Sigmoid colon (tissue), 3 donors: ENCODE measurements at regions not wholly inside any gene's neighbourhood (a gene's known extent, or its start where the extent isn't known, plus 50 kb on each side); places are given as distances from the start of the nearest gene placed in this dataset.

Experiments
- POLR2A ChIP-seq, 2 donors: fragments of 450-650 bp; IDR thresholded peaks; one replicate each; pipeline ENCODE4 v1.6.1; 2016; ENCODE audit warnings: antibody characterized with exemption in 2 of 2, mild to moderate bottlenecking in 2 of 2, moderate library complexity in 2 of 2
- TF ChIP-seq, protein P1 (sequence below), 4 experiments: fragments of 450-650 bp in 3 of 4; fragments of 200-600 bp in 1 of 4; IDR thresholded peaks; one replicate each; pipeline ENCODE4 v1.5.1; 2016 to 2019; ENCODE audit warnings: antibody characterized with exemption in 4 of 4, mild to moderate bottlenecking in 3 of 4, moderate library complexity in 2 of 4

DNA sequence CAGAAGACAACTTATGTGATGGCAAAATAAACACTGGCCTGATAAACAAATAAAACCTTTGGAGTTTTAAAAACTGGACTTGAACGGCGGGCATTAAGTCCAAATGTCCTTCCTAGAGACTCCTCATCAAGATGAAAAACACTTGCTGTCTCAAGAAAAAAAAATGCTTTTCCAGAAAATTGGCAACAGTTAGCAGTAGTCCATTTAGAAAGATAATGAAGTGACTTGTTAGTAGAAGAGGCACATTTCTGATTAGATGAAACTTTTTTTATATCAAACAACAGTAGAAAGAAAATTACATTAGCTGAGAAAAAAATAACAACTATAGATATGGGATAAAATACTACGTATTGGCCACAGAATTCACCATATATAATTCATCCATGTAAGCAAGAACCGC is 1750.7 kb upstream of the PCDH20 start:
- no peak for TF ChIP-seq POLR2A (IDR thresholded peaks at IDR 0.05)
- TF ChIP-seq, protein P1, sequence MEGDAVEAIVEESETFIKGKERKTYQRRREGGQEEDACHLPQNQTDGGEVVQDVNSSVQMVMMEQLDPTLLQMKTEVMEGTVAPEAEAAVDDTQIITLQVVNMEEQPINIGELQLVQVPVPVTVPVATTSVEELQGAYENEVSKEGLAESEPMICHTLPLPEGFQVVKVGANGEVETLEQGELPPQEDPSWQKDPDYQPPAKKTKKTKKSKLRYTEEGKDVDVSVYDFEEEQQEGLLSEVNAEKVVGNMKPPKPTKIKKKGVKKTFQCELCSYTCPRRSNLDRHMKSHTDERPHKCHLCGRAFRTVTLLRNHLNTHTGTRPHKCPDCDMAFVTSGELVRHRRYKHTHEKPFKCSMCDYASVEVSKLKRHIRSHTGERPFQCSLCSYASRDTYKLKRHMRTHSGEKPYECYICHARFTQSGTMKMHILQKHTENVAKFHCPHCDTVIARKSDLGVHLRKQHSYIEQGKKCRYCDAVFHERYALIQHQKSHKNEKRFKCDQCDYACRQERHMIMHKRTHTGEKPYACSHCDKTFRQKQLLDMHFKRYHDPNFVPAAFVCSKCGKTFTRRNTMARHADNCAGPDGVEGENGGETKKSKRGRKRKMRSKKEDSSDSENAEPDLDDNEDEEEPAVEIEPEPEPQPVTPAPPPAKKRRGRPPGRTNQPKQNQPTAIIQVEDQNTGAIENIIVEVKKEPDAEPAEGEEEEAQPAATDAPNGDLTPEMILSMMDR (IDR thresholded peaks at IDR 0.05), result no peak
